H4 (cell line): ENCODE measurements at regions not wholly inside any gene's neighbourhood (a gene's known extent, or its start where the extent isn't known, plus 50 kb on each side); places are given as distances from the start of the nearest gene placed in this dataset.
"Not testable (repeated sequence)": the region's sequence is repeated elsewhere in the genome, so short reads cannot be mapped to it uniquely, and the experiment has no call there.

Experiments
- DNase-seq: peaks from one replicate; pipeline ENCODE4 v3.0.0-alpha.2; 2015; ENCODE audit warnings: low spot score

DNA sequence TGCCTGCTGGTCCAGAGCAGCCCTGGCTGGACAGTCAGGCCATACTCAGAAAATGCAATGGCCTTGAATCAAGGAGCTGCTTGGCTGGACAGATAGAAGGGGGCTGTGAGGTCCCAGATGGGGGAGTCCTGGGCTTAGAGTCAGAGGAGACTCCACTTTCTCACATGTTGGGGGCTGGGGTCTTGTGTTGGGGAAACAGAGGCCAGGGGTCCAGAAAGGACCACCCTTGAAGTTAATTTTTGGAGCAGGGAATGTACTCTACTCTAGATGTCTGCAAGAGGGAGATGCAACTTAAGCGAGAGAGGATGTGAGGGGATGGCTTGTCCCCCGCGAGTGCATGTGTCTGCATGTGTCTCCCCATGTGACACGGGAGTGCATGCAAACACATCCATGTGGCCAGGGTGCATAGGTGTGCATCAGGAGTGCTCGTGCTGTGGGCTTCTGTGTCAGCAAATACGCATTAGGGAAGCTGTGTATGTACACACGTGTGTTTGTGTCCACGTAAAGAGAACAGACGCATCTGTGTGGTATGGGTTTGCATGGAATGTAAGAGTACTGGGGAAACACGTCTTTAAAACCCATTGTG is 303.2 kb downstream of the MYCN start:
- DNase-seq, result no peak

DNA sequence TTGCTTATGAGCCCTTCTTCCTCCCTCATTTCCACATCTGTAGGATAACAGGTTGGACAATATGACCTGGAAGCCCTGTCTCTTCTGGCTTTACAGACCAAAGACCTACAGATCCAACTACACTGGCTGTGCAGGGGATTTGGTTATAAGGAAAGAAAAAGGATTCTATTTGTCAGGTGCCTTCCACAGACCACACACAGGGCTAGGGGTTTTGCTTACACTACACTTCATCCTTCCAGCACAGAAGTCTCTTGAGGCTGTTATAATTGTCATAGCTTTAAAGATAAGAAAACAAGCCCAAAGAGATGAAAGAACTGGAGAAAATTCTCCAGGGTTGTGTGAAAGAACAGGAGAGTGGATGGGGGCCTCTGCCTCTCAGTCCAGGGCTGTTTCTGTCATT is 302.6 kb downstream of the MYCN start:
- DNase-seq, result no peak

- no peak for DNase-seq
These were observed 301.1 kb downstream of the MYCN start for GRCh38 chr2:16241166-16242160.

DNA sequence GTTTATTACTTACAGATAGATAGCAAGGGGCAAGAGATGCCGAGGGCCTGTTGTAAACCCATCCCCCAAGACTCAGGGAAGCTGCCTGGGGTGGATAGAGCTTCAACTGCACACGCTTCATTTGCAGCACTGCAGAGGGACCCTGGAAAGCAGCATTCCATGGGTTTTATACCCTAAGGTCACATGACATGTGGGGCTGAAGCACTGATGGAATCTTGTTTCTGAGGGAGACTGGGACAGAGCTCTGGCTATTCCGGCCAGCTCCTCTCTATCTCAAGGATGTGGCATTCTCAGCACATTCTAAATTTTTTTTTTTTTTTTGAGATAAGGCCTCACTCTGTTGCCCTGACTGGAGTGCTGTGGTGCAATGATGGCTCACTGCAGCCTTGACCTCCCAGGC is 300.1 kb downstream of the MYCN start:
- no peak for DNase-seq

DNA sequence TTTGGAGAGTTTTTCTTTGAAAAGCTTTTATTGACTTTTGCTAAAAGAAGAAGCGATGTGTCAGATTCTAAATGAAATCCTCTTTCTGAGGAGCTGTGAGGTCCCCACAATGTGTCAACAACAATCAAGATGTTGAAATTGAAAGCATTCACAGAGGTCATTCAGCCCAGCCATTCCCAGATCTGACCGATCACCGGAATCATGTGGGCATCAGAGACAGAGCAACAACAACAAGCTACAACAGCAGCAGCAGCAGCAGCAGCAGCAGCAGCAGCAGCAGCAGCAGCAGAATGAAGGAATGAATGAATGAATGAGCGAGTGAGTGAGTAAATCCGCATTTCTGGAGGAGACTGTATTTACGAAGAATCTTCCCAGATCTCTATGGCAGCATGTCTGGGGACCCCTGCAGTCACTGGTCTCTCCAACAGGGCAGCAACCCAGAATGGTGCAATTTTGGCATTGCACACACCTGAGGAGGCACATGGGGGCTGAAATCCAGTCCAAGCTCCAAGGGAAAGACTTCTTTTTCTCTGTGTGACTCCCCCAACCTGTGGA is 299.0 kb downstream of the MYCN start:
- no peak for DNase-seq

GRCh38 chr2:16238786-16239185 is 298.4 kb downstream of the MYCN start:
- no peak for DNase-seq

- DNase-seq, result no peak
These were observed 297.8 kb downstream of the MYCN start for GRCh38 chr2:16238001-16238761.

GRCh38 chr2:16235747-16236146 is 295.4 kb downstream of the MYCN start:
- no peak for DNase-seq

- not testable (repeated sequence) for DNase-seq
These were observed 294.9 kb downstream of the MYCN start for GRCh38 chr2:16235291-16235690.

DNA sequence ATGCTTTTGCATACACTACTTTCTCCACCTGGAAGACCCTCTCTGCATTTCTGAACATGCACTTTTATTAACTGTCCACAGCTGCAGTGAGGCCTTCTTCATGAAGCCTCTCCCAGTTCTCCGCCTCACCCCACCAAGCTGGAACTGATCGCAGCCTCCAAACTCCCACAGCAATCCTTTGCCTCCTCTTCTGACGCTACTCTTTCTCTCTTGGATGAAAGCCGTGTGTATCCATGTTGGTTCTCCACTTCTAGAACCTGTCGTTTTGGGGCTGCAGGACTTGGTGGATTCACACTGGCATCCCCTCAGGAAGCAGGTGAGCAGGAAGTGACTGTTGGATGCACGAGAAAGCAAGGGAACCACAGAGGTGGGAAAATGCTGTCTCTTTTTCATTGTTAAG is 288.6 kb downstream of the MYCN start:
- no peak for DNase-seq

GRCh38 chr2:16228471-16228870 is 288.1 kb downstream of the MYCN start:
- DNase-seq, result no peak

- DNase-seq, result no peak
These were observed 287.6 kb downstream of the MYCN start for GRCh38 chr2:16227811-16228462.

DNA sequence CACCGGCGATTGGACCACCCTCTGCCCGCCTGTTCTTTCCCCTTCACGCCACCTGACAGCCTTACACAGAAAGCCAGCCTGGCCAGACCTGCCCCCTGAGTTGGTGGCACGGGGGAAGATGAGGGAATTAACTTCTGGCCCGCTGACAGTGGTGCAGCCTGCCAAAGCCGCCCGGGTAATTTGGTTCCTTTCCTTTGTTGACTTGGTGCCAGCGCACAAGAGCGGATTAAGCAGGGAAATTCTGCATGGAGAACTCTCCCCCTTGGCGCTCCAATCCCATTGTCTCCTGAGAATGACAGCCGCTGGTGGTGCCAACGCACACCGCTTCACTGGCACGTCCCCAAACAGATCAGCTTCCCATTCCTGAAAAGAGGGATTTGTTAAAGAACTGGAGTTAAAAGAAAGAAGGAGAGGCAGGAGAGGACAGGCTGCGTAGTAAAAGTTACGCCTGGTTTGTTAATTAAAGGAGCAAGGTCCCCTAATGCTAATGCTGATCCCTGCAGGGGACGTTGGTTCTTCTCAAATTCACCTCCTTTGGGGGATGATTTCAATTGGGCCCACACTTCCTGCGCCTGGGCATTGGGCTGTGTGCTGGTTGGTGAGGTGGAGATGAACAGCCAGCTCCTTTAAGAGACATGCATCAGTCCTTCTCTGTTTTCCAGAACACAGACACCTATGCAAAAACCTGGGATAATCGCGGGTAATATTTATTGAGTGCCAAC is 286.8 kb downstream of the MYCN start:
- DNase-seq, result no peak

- DNase-seq, result no peak
These were observed 286.0 kb downstream of the MYCN start for GRCh38 chr2:16226381-16226780.

DNA sequence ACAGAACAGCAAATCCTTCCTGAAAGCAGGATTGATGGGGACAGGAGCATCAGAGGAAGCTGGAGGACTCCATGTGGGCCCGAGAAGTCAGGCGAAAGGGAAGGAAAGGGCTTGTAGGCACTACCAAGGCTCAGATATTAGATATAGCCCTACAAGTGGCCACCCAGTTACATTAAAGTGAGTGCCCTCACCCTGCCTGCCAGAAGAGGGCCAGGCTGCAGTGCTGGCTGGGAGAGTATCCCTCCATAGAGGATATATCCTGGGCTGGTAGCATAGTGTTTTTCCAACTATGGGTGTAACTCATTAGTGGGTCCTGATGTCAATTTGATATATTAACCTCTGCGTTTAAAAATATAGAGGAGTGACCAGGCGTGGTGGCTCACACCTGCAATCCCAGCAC is 285.2 kb downstream of the MYCN start:
- DNase-seq, result no peak

DNA sequence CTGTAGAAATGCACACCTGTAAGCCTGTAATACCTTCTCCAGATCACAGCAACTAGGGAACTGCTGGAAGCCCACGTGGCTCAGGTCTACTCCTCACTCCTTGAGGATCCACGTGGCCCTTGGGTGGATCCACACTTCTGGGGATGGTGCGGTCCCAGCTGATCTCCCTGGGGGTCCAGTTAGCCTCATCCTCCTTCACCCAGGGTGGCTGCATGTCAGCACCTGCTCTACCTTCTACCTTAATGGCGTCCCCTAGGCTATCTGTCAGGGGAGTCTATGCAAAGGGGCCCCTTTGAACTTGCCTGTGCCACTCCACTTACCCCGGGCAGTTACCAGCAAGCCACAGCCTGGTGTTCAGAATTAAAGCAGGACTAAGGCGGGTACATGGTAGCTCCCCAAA is 284.7 kb downstream of the MYCN start:
- DNase-seq, result no peak

GRCh38 chr2:16224298-16225045 is 284.1 kb downstream of the MYCN start:
- no peak for DNase-seq

GRCh38 chr2:16223841-16224177 is 283.5 kb downstream of the MYCN start:
- no peak for DNase-seq

DNA sequence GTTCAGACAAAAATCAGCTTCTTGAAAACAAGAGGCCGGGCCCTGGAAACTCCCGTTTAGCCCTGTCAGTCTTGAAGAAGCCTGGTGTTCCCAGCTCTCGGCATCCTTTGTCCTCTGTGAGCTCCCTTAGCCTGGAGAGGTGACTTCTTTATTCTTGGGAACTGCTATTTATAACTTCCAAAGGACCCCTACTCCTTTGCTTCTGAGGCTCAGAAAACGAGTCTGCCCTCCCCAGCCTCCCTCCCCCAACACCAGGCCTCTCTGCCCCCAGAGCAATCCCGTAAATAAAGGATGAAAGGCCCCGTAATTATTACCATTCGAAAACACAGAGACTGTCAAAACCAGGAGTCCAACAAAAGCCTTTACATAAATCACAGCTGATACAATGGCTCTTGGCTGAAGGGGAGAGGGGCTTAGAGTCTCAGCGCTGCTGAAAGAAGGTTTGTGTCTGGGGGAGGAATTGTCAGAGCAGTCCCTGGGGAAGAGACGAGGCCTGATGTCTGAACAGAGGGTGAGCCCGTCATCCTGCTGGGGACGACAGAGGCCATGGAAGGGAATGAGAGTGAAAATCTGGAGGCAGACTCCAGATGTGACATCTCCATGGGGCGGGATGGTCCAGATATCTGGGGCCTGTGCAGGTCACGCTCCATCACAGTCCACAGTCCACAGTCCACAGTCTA is 283.0 kb downstream of the MYCN start:
- no peak for DNase-seq

- DNase-seq, result no peak
These were observed 282.0 kb downstream of the MYCN start for GRCh38 chr2:16222326-16222725.
